GM19025 (cell line): ENCODE measurements at regions not wholly inside any gene's neighbourhood (a gene's known extent, or its start where the extent isn't known, plus 50 kb on each side); places are given as distances from the start of the nearest gene placed in this dataset.
"Not testable (repeated sequence)": the region's sequence is repeated elsewhere in the genome, so short reads cannot be mapped to it uniquely, and the experiment has no call there.

ENCODE experiments used
- ATAC-seq: cut with Tn5 transposase; IDR thresholded peaks from one replicate; pipeline ENCODE4 v1.9.1; 2021; ENCODE audit warnings: mild to moderate bottlenecking, low read depth, moderate library complexity; ENCODE audit not compliant: unreplicated experiment

GRCh38 chr17:6893382-6894205 is 62.1 kb upstream of the TEKT1 start:
- ATAC-seq: no peak

DNA sequence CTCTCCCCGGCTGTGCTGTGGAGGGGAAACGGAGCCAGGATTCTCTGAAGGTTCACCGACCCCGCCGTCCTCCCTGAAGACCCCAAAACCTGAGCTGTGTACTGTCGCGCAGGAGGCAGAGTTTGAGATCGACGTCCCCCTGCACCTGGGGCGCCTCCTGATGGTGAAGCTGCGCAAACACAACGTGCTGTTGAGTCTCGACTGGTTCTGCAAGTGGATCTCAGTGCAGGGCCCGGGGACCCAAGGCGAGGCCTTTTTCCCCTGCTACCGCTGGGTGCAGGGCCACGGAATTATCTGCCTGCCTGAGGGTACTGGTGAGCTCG is 62.6 kb upstream of the TEKT1 start:
- no peak for ATAC-seq

- no peak for ATAC-seq
These were observed 69.6 kb upstream of the TEKT1 start for GRCh38 chr17:6901086-6901485.

DNA sequence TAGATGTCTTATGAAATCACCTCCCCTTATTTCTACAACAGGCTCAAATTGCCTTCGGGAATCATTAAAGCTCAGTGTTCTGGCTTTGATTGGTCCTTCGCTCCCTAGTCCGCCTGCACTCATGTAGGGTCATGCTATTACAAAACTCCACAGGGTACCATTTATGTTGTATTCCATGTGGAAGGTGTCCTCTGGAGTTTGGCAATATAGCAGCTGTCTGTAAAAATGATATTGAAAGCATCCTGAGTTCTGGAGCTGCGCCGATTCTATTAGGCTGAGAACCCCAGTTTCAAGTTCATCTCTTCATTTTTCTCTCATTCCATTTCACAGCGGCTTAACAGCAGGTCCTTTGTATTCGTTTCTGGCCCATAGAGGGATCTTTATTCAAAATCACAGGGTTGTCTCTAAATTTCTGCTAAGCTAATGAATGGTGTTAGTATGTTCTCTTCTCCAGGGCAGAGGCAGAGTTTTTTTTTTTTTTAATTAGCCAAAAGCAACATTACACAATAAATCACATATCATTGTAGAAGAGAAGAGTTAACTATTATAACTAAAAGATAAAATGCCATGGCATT is 71.9 kb upstream of the TEKT1 start:
- no peak for ATAC-seq

DNA sequence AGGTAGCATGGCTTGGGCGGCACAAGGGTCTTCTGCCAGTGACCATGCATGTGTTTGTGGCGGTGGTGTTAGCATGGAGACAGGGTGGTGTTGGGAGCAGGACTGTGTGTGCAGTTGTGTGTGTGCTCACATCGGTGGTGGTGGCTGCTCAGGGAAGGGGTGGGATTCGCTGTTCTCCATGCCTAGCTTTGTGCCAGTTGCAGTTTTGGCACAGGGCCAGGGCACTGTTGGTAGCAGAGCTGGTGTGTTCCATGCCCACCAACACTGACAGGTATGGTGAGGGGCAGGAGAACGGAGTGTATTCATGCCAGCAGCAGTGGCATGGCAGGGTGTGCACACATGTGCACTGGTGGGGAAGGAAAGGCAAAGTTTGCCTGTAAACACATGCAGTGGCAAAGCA is 77.3 kb upstream of the TEKT1 start:
- no peak for ATAC-seq

GRCh38 chr17:6910987-6911603 is 79.6 kb upstream of the TEKT1 start:
- no peak for ATAC-seq

- no peak for ATAC-seq
These were observed 80.9 kb upstream of the TEKT1 start for GRCh38 chr17:6912110-6913051.

DNA sequence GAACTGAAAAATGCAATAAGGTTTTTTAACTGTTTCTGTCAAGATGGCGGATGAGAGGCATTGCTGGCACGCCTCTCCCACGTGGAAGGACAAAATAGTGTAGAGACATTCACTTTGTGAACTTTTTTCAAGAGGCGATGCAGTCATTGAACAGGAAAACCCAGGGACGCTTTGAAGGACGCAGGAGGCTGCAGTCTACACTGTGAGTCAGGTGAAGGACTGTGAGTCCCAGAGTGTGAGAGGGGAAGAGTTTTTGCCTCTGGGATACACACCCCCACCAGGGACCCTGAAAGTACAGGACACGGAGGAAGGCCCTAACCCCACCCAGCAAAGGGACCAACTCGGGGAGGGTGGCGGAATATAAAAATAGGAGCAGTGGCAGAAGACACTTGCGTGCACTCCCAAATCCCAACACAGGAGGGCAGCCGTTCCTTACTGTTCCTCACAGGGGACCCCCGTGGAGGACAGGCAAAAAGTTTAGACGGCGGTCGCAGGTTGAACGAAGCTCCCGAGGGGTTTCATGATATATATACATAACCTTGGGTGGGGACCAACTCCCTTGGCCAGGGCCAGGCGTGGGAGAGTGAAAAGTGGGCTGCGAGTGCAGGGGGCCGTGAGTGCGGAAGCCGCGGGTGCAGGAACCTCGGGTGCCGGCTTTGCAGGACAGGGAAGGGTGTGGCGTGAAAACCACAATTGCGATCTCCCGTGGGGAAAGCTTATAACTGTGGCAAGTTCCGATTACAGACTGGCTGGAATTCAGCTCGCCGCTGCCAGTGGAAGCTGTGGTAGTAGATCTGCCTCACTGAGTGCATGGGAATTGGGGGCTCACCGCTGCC is 82.0 kb upstream of the ALOX12 start:
- no peak for ATAC-seq

- ATAC-seq: no peak
These were observed 81.1 kb upstream of the ALOX12 start for GRCh38 chr17:6914711-6915110.

- no peak for ATAC-seq
These were observed 80.2 kb upstream of the ALOX12 start for GRCh38 chr17:6915620-6916019.

- no peak for ATAC-seq
These were observed 76.7 kb upstream of the ALOX12 start for GRCh38 chr17:6919158-6919557.

- ATAC-seq: no peak
These were observed 72.5 kb upstream of the ALOX12 start for GRCh38 chr17:6923385-6923784.

- no peak for ATAC-seq
These were observed 71.6 kb upstream of the ALOX12 start for GRCh38 chr17:6924208-6924607.

GRCh38 chr17:6926667-6927066 is 69.2 kb upstream of the ALOX12 start:
- ATAC-seq: no peak

GRCh38 chr17:6927290-6928126 is 68.3 kb upstream of the ALOX12 start:
- ATAC-seq: no peak

- no peak for ATAC-seq
These were observed 67.7 kb upstream of the ALOX12 start for GRCh38 chr17:6928193-6928592.

DNA sequence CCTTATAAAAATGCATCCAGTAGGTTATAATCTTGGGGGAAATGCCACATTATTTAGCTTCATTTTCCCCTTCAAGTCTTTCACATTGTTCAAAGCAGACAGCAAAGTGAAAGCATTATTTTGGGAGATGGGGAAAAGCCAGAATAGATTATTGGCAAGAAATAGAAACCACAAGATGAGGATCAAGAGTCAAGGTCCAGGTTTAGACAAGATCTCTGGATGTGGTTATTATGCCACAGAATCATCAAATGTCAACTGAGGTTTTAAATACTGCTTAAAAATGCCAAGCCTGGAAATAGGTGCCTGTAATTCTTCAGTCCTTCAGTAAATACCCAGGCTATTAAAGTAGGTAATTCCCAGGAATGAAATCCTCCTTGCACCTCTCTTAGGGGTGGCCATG is 65.1 kb upstream of the ALOX12 start:
- ATAC-seq: no peak

GRCh38 chr17:6934544-6934943 is 61.3 kb upstream of the ALOX12 start:
- ATAC-seq: not testable (repeated sequence)

- ATAC-seq: peak; percentile 64
These were observed 59.4 kb upstream of the ALOX12 start for GRCh38 chr17:6936370-6937028.
